PC-9 (cell line): ENCODE measurements at regions not wholly inside any gene's neighbourhood (a gene's known extent, or its start where the extent isn't known, plus 50 kb on each side); places are given as distances from the start of the nearest gene placed in this dataset.

Experiments
- EZH2 ChIP-seq: fragments of 200-600 bp; sonication (generic); IDR thresholded peaks from 2 replicates; pipeline ENCODE4 v1.8.0; 2017; ENCODE audit warnings: antibody characterized with exemption, low read depth
- TF ChIP-seq, protein P1 (sequence below): fragments of 200-600 bp; sonication (generic); conservative IDR thresholded peaks from 2 replicates; pipeline ENCODE4 v1.6.1; 2017; ENCODE audit warnings: mixed run types, antibody characterized with exemption, mild to moderate bottlenecking, moderate library complexity

DNA sequence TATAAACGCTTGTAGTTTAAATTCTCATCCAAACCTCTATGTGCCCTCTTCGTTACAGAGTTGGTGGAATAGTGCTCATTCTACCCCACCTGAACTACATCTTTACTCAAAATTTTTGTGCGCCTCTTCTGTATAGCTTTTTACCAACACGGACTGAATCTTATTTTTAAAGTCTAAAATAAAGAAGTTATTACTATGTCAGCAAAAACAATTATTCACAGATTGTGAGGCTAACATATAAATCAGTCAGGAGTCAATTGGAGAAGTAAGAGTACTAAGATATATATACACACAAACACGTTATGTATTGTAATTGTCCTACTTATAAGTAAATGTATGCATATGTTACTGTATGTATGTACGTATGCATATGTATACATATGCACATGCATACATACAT lies 274.9 kb upstream of the ADGRL4 start:
- TF ChIP-seq, protein P1, sequence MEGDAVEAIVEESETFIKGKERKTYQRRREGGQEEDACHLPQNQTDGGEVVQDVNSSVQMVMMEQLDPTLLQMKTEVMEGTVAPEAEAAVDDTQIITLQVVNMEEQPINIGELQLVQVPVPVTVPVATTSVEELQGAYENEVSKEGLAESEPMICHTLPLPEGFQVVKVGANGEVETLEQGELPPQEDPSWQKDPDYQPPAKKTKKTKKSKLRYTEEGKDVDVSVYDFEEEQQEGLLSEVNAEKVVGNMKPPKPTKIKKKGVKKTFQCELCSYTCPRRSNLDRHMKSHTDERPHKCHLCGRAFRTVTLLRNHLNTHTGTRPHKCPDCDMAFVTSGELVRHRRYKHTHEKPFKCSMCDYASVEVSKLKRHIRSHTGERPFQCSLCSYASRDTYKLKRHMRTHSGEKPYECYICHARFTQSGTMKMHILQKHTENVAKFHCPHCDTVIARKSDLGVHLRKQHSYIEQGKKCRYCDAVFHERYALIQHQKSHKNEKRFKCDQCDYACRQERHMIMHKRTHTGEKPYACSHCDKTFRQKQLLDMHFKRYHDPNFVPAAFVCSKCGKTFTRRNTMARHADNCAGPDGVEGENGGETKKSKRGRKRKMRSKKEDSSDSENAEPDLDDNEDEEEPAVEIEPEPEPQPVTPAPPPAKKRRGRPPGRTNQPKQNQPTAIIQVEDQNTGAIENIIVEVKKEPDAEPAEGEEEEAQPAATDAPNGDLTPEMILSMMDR = no peak
- no peak for TF ChIP-seq EZH2
